Neural progenitor cell (in vitro differentiated cells): ENCODE measurements at regions not wholly inside any gene's neighbourhood (a gene's known extent, or its start where the extent isn't known, plus 50 kb on each side); places are given as distances from the start of the nearest gene placed in this dataset.

Experiments used
- CTCF ChIP-seq: fragments of 200-600 bp; sonication (generic); IDR thresholded peaks from 2 replicates; pipeline ENCODE4 v1.5.1; 2017; ENCODE audit warnings: antibody characterized with exemption, mild to moderate bottlenecking
- EZH2 ChIP-seq: fragments of 200-600 bp; sonication (generic); IDR thresholded peaks from 2 replicates; pipeline ENCODE4 v1.6.1; 2017; ENCODE audit warnings: antibody characterized with exemption, mild to moderate bottlenecking, moderate library complexity

DNA sequence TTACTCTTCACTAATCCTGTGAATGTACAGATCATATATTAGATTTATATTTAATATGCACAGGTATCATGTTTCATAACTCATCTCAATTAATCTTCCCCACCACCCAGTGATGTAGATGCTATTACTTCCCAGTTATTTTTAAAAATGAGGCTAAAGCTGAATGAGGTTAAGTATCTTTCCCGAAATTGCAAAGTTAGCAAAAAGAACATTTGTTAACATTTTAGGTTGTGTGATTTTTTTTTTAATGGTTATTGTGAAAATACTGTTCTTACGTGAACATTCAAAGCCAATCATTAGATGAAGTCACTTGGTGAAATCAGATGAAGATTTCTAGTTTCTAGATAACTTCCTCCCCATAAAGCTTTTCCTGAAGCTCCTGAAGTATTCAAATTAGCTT, 186.9 kb upstream of the PLEKHA5 start:
- no peak for TF ChIP-seq CTCF
- TF ChIP-seq EZH2 = no peak
